DMS153 treated with DMSO at 0.1 percent for 48 hours (cell line): ENCODE measurements at regions not wholly inside any gene's neighbourhood (a gene's known extent, or its start where the extent isn't known, plus 50 kb on each side); places are given as distances from the start of the nearest gene placed in this dataset.
"Not testable (repeated sequence)": the region's sequence is repeated elsewhere in the genome, so short reads cannot be mapped to it uniquely, and the experiment has no call there.

Experiments used
- DNase-seq: peaks from one replicate; lab custom pipeline; 2025; ENCODE audit not compliant: unreplicated experiment; lab: John Stamatoyannopoulos, UW

- DNase-seq: no peak
These were observed 612.2 kb downstream of the TYW1 start for GRCh38 chr7:67608806-67609205.

DNA sequence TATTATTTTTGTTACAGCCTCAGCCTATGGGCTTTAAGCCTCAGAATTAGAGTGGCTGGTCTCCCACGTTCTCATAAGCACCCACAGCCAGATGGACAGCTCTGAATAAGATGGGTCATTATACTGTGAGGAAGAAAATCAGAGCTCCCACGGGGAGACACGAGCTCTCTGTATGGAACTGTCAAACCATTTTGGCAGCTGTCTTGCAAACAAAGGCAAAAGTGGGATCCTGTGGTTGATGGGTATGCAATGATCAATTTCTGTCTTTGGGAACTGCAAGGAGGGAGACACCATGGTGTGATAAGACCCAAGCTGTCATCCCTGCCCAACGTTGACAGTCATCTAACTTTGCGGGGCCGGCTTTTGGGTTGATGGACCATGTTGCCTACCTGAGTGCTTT, 614.3 kb downstream of the TYW1 start:
- DNase-seq: no peak

GRCh38 chr7:67614843-67615242, 618.2 kb downstream of the TYW1 start:
- no peak for DNase-seq

- no peak for DNase-seq
These were observed 619.9 kb downstream of the TYW1 start for GRCh38 chr7:67616517-67616916.

DNA sequence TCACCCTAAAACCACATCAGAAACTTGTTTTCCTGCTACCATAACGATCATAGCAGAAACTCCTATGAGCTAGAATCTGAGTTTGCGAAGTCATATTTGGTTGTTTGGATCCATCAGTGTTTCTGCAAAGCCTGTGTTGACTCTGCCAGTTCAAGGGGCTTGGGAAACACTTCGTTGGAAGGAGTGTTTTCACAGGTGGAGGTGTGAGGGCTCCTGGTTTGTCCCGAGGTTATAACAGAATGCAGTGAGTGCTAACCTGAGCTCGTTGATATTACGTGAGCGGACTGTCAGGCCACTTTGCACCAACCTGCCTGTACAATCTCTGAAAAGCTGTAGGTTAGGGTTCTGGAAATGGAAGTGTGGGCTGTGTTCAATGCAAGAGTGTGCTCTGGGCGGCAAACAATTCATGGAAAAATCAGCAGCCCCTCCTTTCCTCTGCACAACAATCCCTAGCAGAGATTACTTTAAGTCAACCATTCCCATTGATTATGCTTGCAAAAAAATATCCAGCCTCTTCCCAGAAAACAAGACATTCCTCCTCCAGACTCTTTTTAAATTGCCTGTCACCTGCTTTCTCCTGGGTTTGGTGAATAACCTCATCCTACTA, 622.0 kb downstream of the TYW1 start:
- peak; percentile 10 for DNase-seq

DNA sequence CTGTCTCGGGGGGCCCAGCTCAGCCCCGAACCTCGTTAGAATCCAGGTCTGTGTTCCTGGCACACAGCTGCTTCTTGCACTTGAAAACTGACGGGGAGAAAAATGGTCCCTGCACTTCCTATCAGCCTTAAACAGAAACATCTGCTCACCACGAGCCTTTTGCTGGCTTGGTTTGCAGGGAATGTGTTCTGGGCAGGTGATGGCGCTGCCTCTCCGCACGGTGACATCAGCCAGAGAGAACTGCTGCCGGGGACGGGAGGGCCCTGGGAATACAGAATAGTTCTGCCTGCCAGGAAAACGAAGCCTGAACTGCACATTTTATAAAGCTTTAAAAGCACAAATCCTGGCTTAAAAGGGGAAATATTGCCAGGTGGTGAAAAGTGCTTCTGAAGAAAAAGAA, 622.5 kb downstream of the TYW1 start:
- peak; percentile 70 for DNase-seq

DNA sequence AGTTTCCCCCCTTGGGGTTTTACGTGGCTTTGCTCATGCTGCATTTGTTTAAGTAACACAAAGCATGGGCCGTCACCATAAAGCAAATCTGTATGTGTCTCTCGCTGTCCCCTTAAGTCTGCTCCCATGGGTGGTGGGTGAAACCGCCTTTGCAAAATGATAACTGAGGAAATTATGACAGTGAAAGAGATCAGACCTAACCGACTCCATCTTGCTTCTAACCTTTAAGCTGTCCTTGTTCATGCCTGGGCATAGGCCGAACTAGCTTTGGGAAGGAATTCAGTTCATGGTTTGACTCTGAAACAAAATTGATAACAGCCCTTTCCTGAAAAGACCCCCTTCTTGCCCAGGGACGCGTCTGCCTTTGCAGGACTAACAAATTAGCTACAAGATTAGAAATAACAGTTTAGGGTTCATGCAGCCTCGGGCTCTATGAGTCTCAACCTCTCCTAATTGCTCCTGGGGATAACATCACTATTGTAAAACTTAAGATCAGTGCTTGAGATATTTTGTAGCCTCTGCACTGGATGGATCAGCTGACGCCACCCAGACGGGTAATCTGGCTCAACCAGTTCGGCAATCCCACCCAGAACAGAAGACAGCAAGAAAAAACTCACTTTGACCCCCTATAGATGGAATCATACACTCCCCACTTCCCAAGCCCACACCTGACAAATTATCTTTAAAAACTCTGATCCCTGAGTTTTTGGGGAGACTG, 623.7 kb downstream of the TYW1 start:
- DNase-seq: no peak

DNA sequence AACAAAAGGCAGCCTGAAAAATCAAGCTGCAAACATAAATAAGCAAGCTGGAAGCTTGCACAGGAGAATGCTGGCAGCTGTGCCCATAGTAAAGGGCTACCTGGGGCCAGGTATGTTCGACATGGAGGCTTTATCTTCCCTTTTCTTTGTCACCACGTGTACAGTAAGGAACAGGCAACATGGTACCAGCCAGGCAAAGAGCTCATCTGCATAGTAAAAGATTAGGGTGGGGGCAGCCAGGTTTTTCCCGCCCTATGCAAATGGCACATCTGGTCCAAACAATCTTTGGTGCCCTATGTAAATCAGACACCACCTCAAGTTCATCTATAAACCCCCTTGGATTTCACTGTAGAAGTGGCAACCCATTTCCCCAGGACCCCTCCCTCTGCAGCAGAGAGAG, 625.1 kb downstream of the TYW1 start:
- DNase-seq: no peak

- DNase-seq: peak; percentile 64
These were observed 628.7 kb downstream of the TYW1 start for GRCh38 chr7:67625257-67625737.

- no peak for DNase-seq
These were observed 634.8 kb downstream of the TYW1 start for GRCh38 chr7:67631476-67631875.

DNA sequence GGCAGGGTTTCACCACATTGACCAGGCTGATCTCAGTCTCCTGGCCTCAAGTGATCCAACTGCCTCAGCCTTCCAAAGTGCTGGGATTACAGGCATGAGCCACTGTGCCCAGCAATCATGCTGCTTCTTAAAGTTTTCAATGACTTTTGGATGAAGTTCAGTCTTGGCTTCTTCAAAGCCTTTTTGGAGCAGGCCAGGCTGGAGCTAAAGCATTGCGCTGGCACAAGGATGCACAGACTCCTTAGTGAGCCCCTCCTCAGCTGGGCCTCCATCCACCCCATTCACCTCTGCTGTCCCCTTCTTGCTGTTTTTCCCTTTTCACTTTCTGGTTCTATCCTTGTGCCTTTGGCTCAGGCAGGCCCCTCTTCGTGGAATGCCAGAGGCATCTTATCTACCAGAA, 638.6 kb downstream of the TYW1 start:
- DNase-seq: no peak

GRCh38 chr7:67636348-67637022, 639.9 kb downstream of the TYW1 start:
- no peak for DNase-seq

DNA sequence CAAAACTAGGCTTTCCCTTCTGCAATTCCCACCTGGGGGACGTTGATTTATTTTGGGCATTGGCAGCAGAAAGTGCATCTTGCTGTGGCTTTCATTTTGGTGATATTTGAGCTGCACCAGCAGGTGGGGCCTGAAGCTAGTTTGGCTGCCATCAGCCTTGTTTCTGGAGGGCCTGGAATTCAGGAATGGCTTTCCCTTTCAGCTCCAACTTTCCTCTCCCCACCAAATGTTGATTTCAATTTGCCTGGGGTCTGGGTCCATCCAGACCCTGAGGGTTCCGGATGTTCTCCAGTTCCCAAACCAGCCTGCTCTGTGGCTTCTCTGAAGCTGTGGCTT, 640.4 kb downstream of the TYW1 start:
- no peak for DNase-seq

DNA sequence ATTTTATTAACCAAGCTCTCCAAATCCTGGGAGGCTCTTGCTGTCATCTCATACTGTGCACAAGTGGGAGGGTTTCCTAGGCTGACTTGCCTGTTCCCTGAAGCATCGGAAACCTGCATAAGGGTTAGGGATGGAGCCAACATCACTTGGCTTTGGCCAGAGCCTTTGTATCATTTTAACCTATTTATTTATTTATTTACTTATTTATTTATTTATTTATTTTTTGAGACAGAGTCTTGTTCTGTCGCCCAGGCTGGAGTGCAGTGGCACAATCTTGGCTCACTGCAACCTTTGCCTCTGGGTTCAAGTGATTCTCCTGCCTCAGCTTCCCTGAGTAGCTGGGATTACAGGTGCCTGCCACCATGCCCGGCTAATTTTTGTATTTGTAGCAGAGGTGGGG, 645.9 kb downstream of the TYW1 start:
- not testable (repeated sequence) for DNase-seq

- no peak for DNase-seq
These were observed 647.5 kb downstream of the TYW1 start for GRCh38 chr7:67644151-67644550.

GRCh38 chr7:67652937-67653336, 656.3 kb downstream of the TYW1 start:
- DNase-seq: no peak

GRCh38 chr7:67653856-67654454, 657.3 kb downstream of the TYW1 start:
- DNase-seq: peak; percentile 14

GRCh38 chr7:67654642-67655041, 658.0 kb downstream of the TYW1 start:
- no peak for DNase-seq

GRCh38 chr7:67655168-67655567, 658.5 kb downstream of the TYW1 start:
- no peak for DNase-seq

DNA sequence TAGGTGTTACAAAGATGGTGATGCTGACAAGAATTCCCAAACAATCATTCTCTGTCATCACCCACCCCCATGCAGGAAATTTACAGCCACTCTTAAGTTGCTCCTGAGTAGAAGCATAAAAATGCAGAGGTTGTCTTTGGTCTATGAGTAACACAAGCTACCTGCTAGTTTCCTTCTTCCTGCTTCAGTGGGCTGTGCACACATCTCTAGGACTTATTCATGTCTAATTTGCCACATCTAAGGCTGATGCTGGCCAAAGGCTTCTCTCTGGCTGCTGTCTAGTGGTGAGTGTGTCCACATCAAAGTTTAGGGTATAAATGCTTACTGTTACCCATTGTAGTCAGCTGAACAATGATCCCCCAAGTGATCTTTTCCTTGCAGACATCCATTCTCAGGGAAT, 662.5 kb downstream of the TYW1 start:
- no peak for DNase-seq

DNA sequence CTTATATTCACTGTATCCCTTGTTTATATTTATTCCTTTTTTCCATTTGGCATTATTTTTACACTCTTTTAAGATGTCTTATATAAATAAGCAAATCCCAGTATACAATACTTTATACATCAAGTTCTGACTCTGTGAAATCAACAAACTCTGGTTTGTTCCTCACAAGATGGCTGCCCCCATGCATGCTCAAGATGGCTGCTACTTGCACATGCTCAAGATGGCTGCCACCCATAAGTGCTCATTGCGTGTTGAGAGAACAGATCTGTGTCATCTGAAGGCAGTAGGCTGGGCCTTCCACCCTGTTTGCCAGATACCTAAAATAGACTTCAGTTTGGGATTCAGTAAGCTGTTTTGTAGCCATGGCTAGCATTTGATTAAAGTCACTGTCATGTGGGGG, 666.2 kb downstream of the TYW1 start:
- DNase-seq: no peak

GRCh38 chr7:67663644-67664043, 667.0 kb downstream of the TYW1 start:
- no peak for DNase-seq
